Gastroesophageal sphincter (tissue), 3 donors: ENCODE measurements at regions not wholly inside any gene's neighbourhood (a gene's known extent, or its start where the extent isn't known, plus 50 kb on each side); places are given as distances from the start of the nearest gene placed in this dataset.

Experiments
- POLR2AphosphoS5 ChIP-seq: sonication (generic); formaldehyde crosslinking; IDR thresholded peaks from one replicate; pipeline ENCODE4 v1.6.1; 2017; ENCODE audit warnings: antibody characterized with exemption
- TF ChIP-seq, protein P1 (sequence below), 4 experiments: fragments of 200-600 bp in 2 of 4; fragments of 450-650 bp in 2 of 4; sonication (generic) in 1 of 4; IDR thresholded peaks; one replicate each; pipeline ENCODE4 v1.5.1; 2017 to 2019; ENCODE audit warnings: antibody characterized with exemption in 4 of 4, mild to moderate bottlenecking in 2 of 4, moderate library complexity in 2 of 4

DNA sequence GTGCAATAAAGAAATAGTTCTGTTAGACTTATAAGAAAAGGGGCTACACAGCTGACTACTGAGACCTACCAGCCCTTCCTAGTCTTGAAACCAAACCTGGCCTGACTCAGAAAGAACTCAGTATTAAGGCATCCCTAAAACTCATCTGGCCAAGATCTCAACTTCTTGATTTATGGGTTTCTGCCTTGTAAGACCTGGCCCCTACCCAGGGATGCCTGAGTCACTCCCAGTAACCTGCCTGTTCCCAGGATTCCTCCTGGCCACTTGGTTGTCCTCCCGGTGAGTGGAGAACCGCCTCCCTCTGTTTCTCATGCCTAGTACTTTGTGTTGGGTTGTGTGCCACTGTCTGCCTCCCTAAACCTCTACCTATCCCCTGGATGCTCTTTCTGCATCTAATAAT, 189.4 kb upstream of the PREP start:
- peak; percentile 31 for TF ChIP-seq POLR2AphosphoS5
- TF ChIP-seq, protein P1, sequence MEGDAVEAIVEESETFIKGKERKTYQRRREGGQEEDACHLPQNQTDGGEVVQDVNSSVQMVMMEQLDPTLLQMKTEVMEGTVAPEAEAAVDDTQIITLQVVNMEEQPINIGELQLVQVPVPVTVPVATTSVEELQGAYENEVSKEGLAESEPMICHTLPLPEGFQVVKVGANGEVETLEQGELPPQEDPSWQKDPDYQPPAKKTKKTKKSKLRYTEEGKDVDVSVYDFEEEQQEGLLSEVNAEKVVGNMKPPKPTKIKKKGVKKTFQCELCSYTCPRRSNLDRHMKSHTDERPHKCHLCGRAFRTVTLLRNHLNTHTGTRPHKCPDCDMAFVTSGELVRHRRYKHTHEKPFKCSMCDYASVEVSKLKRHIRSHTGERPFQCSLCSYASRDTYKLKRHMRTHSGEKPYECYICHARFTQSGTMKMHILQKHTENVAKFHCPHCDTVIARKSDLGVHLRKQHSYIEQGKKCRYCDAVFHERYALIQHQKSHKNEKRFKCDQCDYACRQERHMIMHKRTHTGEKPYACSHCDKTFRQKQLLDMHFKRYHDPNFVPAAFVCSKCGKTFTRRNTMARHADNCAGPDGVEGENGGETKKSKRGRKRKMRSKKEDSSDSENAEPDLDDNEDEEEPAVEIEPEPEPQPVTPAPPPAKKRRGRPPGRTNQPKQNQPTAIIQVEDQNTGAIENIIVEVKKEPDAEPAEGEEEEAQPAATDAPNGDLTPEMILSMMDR (IDR thresholded peaks at IDR 0.05): no peak
